Endodermal cell (in vitro differentiated cells): ENCODE measurements at regions not wholly inside any gene's neighbourhood (a gene's known extent, or its start where the extent isn't known, plus 50 kb on each side); places are given as distances from the start of the nearest gene placed in this dataset.
A peak's percentile ranks its signal among the peaks of the same experiment; 100 is the strongest.

Source experiments
- DNase-seq: peaks from one replicate; pipeline ENCODE4 v3.0.0-alpha.2; 2017
- H3K27ac ChIP-seq: 2 replicates; pipeline ENCODE4 v1.5.1; 2013; ENCODE audit warnings: mild to moderate bottlenecking, low read depth, low read length, moderate library complexity
- H3K27me3 ChIP-seq: 2 replicates; pipeline ENCODE4 v1.6.1; 2013; ENCODE audit warnings: mild to moderate bottlenecking, low read length, moderate library complexity; ENCODE audit not compliant: insufficient read depth, control insufficient read depth, poor library complexity, severe bottlenecking
- H3K36me3 ChIP-seq: 2 replicates; pipeline ENCODE4 v1.7.0; 2013; ENCODE audit warnings: mild to moderate bottlenecking, low read length, moderate library complexity; ENCODE audit not compliant: control insufficient read depth, insufficient read depth
- H3K4me1 ChIP-seq: one replicate; pipeline ENCODE4 v1.7.0; 2013; ENCODE audit warnings: low read length; ENCODE audit not compliant: control insufficient read depth, insufficient read depth
- H3K4me3 ChIP-seq: 2 replicates; pipeline ENCODE4 v1.5.1; 2013; ENCODE audit warnings: mild to moderate bottlenecking, low read length, moderate library complexity
- H3K9ac ChIP-seq: 2 replicates; pipeline ENCODE4 v1.6.1; 2013; ENCODE audit warnings: mild to moderate bottlenecking, low read length, moderate library complexity; ENCODE audit not compliant: poor library complexity, severe bottlenecking; ENCODE audit errors: extremely low read depth
- H3K9me3 ChIP-seq: 2 replicates; pipeline ENCODE4 v1.6.1; 2013; ENCODE audit warnings: mild to moderate bottlenecking, low read length, moderate library complexity; ENCODE audit not compliant: control insufficient read depth
- H3K27ac Mint-ChIP-seq: 2 replicates; pipeline ENCODE4 v1.8.0; 2020; ENCODE audit warnings: mixed read lengths
- H3K27me3 Mint-ChIP-seq: 2 replicates; pipeline ENCODE4 v1.8.0; 2021; ENCODE audit warnings: mild to moderate bottlenecking, mixed read lengths; ENCODE audit not compliant: insufficient read depth
- H3K36me3 Mint-ChIP-seq: 2 replicates; pipeline ENCODE4 v1.8.0; 2020; ENCODE audit warnings: low read depth, mixed read lengths
- H3K4me1 Mint-ChIP-seq: 2 replicates; pipeline ENCODE4 v1.8.0; 2020; ENCODE audit warnings: mixed read lengths
- H3K4me3 Mint-ChIP-seq: 2 replicates; pipeline ENCODE4 v1.8.0; 2020; ENCODE audit warnings: mild to moderate bottlenecking, moderate library complexity, mixed read lengths
- H3K9me3 Mint-ChIP-seq: 2 replicates; pipeline ENCODE4 v1.8.0; 2020; ENCODE audit warnings: mild to moderate bottlenecking, mixed read lengths
- CTCF ChIP-seq: fragments of 200-600 bp; sonication (generic); conservative IDR thresholded peaks from 2 replicates; pipeline ENCODE4 v1.5.0; 2021; ENCODE audit warnings: antibody characterized with exemption, mild to moderate bottlenecking
- WGBS, 2 experiments: methylation state at CpG; one replicate each; pipeline versions ENCODE4 v1.1.5 to v1.1.7; 2013; ENCODE audit warnings: missing lambda C conversion rate in 2 of 2, mixed read lengths in 1 of 2; ENCODE audit not compliant: insufficient coverage in 1 of 2, insufficient read length in 1 of 2; 5-methylcytosine and 5-hydroxymethylcytosine counted together

- no peak overlapping the region for H3K4me3 ChIP-seq
- no peak overlapping the region for H3K27ac Mint-ChIP-seq
Measured at GRCh38 chr4:4778554-4778953, 80.9 kb upstream of the MSX1 start.

GRCh38 chr4:4776934-4777333, 82.5 kb upstream of the MSX1 start:
- Mint-ChIP-seq H3K4me3 (no peak overlapping the region), H3K9me3 (no peaks in the 10 kb centered on the region), H3K27ac (no peak overlapping the region), H3K36me3 (no peaks in the 10 kb centered on the region), H3K4me1 (peaks cover 11% of the 10 kb centered on the region), H3K27me3 (peaks cover 18% of the 10 kb centered on the region)
- no peaks in the 10 kb centered on the region for H3K36me3 ChIP-seq
- H3K4me1 ChIP-seq, result no peaks in the 10 kb centered on the region
- WGBS, 2 experiments, result 92 to 98% methylated on average over 6 to 7 of the region's 7 CpGs
- no peak overlapping the region for H3K4me3 ChIP-seq
- no peak for TF ChIP-seq CTCF
- H3K9me3 ChIP-seq, result no peaks in the 10 kb centered on the region
- DNase-seq, result no peak
- no peak overlapping the region for H3K27ac ChIP-seq
- no peak overlapping the region for H3K9ac ChIP-seq
- H3K27me3 ChIP-seq, result no peaks in the 10 kb centered on the region

More at GRCh38 chr4:4778554-4778953, 80.9 kb upstream of the MSX1 start:
- Mint-ChIP-seq H3K4me3 (no peak overlapping the region), H3K4me1 (peaks cover 11% of the 10 kb centered on the region), H3K9me3 (no peaks in the 10 kb centered on the region), H3K27me3 (peaks cover 18% of the 10 kb centered on the region), H3K36me3 (no peaks in the 10 kb centered on the region)
- DNase-seq, result no peak
- WGBS, 2 experiments, result 88 to 91% methylated on average over 2 to 4 of the region's 4 CpGs
- Histone ChIP-seq H3K27ac (no peak overlapping the region), H3K36me3 (no peaks in the 10 kb centered on the region), H3K9me3 (no peaks in the 10 kb centered on the region), H3K4me1 (no peaks in the 10 kb centered on the region), H3K9ac (no peak overlapping the region), H3K27me3 (no peaks in the 10 kb centered on the region)
- TF ChIP-seq CTCF, result no peak

GRCh38 chr4:4776335-4776734, 83.1 kb upstream of the MSX1 start:
- TF ChIP-seq CTCF, result no peak
- Mint-ChIP-seq H3K27ac (no peak overlapping the region), H3K4me1 (peaks cover 11% of the 10 kb centered on the region), H3K4me3 (no peak overlapping the region), H3K27me3 (peaks cover 18% of the 10 kb centered on the region), H3K36me3 (no peaks in the 10 kb centered on the region), H3K9me3 (no peaks in the 10 kb centered on the region)
- no peak overlapping the region for H3K27ac ChIP-seq
- H3K36me3 ChIP-seq, result no peaks in the 10 kb centered on the region
- H3K4me3 ChIP-seq, result no peak overlapping the region
- no peak overlapping the region for H3K9ac ChIP-seq
- H3K9me3 ChIP-seq, result no peaks in the 10 kb centered on the region
- 80 to 92% methylated on average over 4 to 9 of the region's 9 CpGs for WGBS, 2 experiments
- H3K27me3 ChIP-seq, result no peaks in the 10 kb centered on the region
- no peaks in the 10 kb centered on the region for H3K4me1 ChIP-seq
- peak; percentile 51 for DNase-seq
